SK-N-SH treated with all-trans-retinoic acid at 6 μM for 48 hours (cell line): ENCODE measurements at regions not wholly inside any gene's neighbourhood (a gene's known extent, or its start where the extent isn't known, plus 50 kb on each side); places are given as distances from the start of the nearest gene placed in this dataset.

Source experiments
- CSDC2 ChIP-seq: fragments of 250-450 bp; sonication (Bioruptor Pico); IDR thresholded peaks from 2 replicates; pipeline ENCODE4 v1.5.0; 2020; ENCODE audit warnings: mild to moderate bottlenecking, moderate library complexity
- GLIS3 ChIP-seq: fragments of 250-450 bp; sonication (Bioruptor Pico); IDR thresholded peaks from 2 replicates; pipeline ENCODE4 v1.5.0; 2020; ENCODE audit warnings: mild to moderate bottlenecking, moderate library complexity
- ISL1 ChIP-seq: fragments of 250-450 bp; sonication (Bioruptor Pico); IDR thresholded peaks from 2 replicates; pipeline ENCODE4 v2.1.2; 2022; ENCODE audit warnings: mild to moderate bottlenecking, moderate library complexity
- RARB ChIP-seq: fragments of 250-450 bp; sonication (Bioruptor Pico); IDR thresholded peaks from 2 replicates; pipeline ENCODE4 v1.8.0; 2021; ENCODE audit warnings: mild to moderate bottlenecking, moderate library complexity
- SNAI2 ChIP-seq: fragments of 250-450 bp; sonication (Bioruptor Pico); IDR thresholded peaks from 2 replicates; pipeline ENCODE4 v1.5.0; 2020; ENCODE audit warnings: mild to moderate bottlenecking, moderate library complexity
- TSHZ2 ChIP-seq: fragments of 250-450 bp; sonication (Bioruptor Pico); IDR thresholded peaks from 2 replicates; pipeline ENCODE4 v1.5.0; 2020; ENCODE audit warnings: mild to moderate bottlenecking, moderate library complexity
- ZFP3 ChIP-seq: fragments of 250-450 bp; sonication (Bioruptor Pico); IDR thresholded peaks from 2 replicates; pipeline ENCODE4 v1.5.0; 2020; ENCODE audit warnings: mild to moderate bottlenecking, moderate library complexity
- ZNF8 ChIP-seq: fragments of 450-650 bp; formaldehyde crosslinking; IDR thresholded peaks from 2 replicates; pipeline ENCODE4 v1.5.0; 2020; ENCODE audit warnings: mild to moderate bottlenecking, moderate library complexity

- no peak for TF ChIP-seq CSDC2
- no peak for TF ChIP-seq ZFP3 (CRISPR knock-in tag)
- no peak for TF ChIP-seq GLIS3 (CRISPR knock-in tag)
- no peak for TF ChIP-seq TSHZ2 (CRISPR knock-in tag)
- TF ChIP-seq RARB (CRISPR knock-in tag): no peak
- no peak for TF ChIP-seq ISL1
- TF ChIP-seq ZNF8 (CRISPR knock-in tag): no peak
- TF ChIP-seq SNAI2 (CRISPR knock-in tag): no peak
These were observed 84.5 kb upstream of the LRFN2 start for GRCh38 chr6:40671694-40672050.
